A549 (cell line): ENCODE measurements at regions not wholly inside any gene's neighbourhood (a gene's known extent, or its start where the extent isn't known, plus 50 kb on each side); places are given as distances from the start of the nearest gene placed in this dataset.

Experiments used
- ATOH8 ChIP-seq: fragments of 250-450 bp; sonication (Bioruptor Pico); IDR thresholded peaks from 2 replicates; pipeline ENCODE4 v1.5.0; 2020; ENCODE audit warnings: low read depth, mild to moderate bottlenecking, moderate library complexity
- CEBPB ChIP-seq, 2 experiments: fragments of >200 bp in 1 of 2; sonication (Bioruptor Twin) in 1 of 2; formaldehyde crosslinking in 1 of 2; IDR thresholded peaks; 2 replicates each; pipeline ENCODE4 v1.6.1; 2012 to 2016
- CTCF ChIP-seq: fragments of >200 bp; sonication (Bioruptor Twin); formaldehyde crosslinking; IDR thresholded peaks from 3 replicates; pipeline ENCODE4 v1.5.1; 2016
- EHMT2 ChIP-seq: fragments of 200-600 bp; sonication (generic); IDR thresholded peaks from 2 replicates; pipeline ENCODE4 v1.6.1; 2016; ENCODE audit warnings: antibody characterized with exemption, low read depth, mild to moderate bottlenecking, moderate library complexity
- MAFK ChIP-seq: fragments of 450-650 bp; IDR thresholded peaks from 2 replicates; pipeline ENCODE4 v1.6.1; 2014; ENCODE audit not compliant: partially characterized antibody
- MYC ChIP-seq: IDR thresholded peaks from 2 replicates; pipeline ENCODE4 v1.6.1; 2012; ENCODE audit warnings: mild to moderate bottlenecking, inconsistent platforms, low read length, improper control_type of control experiment, borderline replicate concordance
- POLR2A ChIP-seq: IDR thresholded peaks from 2 replicates; pipeline ENCODE4 v1.6.1; 2012; ENCODE audit warnings: mild to moderate bottlenecking, low read length
- RAD21 ChIP-seq, 2 experiments: fragments of >200 bp in 1 of 2; sonication (Bioruptor Twin) in 1 of 2; formaldehyde crosslinking in 1 of 2; IDR thresholded peaks in 1 of 2; conservative IDR thresholded peaks in 1 of 2; 2 replicates in 1 of 2; 3 replicates in 1 of 2; pipeline ENCODE4 v1.6.1; 2012 to 2018; ENCODE audit warnings: inconsistent platforms in 1 of 2
- RCOR1 ChIP-seq: fragments of 150-350 bp; IDR thresholded peaks from 2 replicates; pipeline ENCODE4 v1.6.1; 2014; ENCODE audit warnings: antibody characterized with exemption, low read length, low read depth
- RFX5 ChIP-seq: fragments of 450-650 bp; IDR thresholded peaks from 2 replicates; pipeline ENCODE4 v1.7.1; 2014; ENCODE audit warnings: antibody characterized with exemption, mild to moderate bottlenecking, moderate library complexity
- RNF2 ChIP-seq: fragments of 200-600 bp; sonication (generic); IDR thresholded peaks from 2 replicates; pipeline ENCODE4 v1.6.1; 2016; ENCODE audit warnings: low read depth, mild to moderate bottlenecking, antibody characterized with exemption, moderate library complexity, borderline replicate concordance
- USF2 ChIP-seq: fragments of 450-650 bp; IDR thresholded peaks from 2 replicates; pipeline ENCODE4 v1.6.1; 2014; ENCODE audit warnings: antibody characterized with exemption

- no peak for TF ChIP-seq RFX5
- no peak for TF ChIP-seq CTCF
- no peak for TF ChIP-seq POLR2A
- TF ChIP-seq RCOR1: no peak
- no peak for TF ChIP-seq MYC
- no peak for TF ChIP-seq CEBPB (IDR thresholded peaks at IDR 0.05)
- no peak for TF ChIP-seq ATOH8 (CRISPR knock-in tag)
- TF ChIP-seq MAFK: no peak
- no peak for TF ChIP-seq RAD21 (conservative IDR thresholded peaks at IDR 0.05 in 1 of 2, IDR thresholded peaks at IDR 0.05 in 1 of 2)
- no peak for TF ChIP-seq RNF2
- no peak for TF ChIP-seq USF2
- TF ChIP-seq EHMT2: no peak
These were observed 104.7 kb upstream of the SPON1 start for GRCh38 chr11:13857828-13858227.
